ENCODE measurements at regions not wholly inside any gene's neighbourhood (a gene's known extent, or its start where the extent isn't known, plus 50 kb on each side); places are given as distances from the start of the nearest gene placed in this dataset.

GRCh38 chr11:33505093-33505492 is 195.5 kb downstream of the C11orf91 start:
- Histone ChIP-seq H2AFZ (ENCODE audit: low read depth, low read length) (no peak overlapping the region), H3K4me2 (ENCODE audit: insufficient read depth, low read length) (no peak overlapping the region), H4K20me1 (replicated peaks; ENCODE audit: control insufficient read depth, insufficient read depth, low read length) (no peaks in the 10 kb centered on the region), H3K27ac (ENCODE audit: extremely low read depth, low read depth, low read length) (no peak overlapping the region), H3K27me3 (ENCODE audit: control insufficient read depth in 2 of 2, insufficient read depth in 2 of 2, low read length in 2 of 2) (peaks cover 0 to 5% of the 10 kb centered on the region in 2 experiments; a peak in 2 of 5 replicates), H3K79me2 (ENCODE audit: control insufficient read depth, insufficient read depth, low read length) (no peaks in the 10 kb centered on the region), H3K4me1 (replicated peaks in 1 of 2; ENCODE audit: control insufficient read depth in 2 of 2, insufficient read depth in 2 of 2, low read length in 2 of 2) (no peaks in the 10 kb centered on the region), H3K36me3 (ENCODE audit: control insufficient read depth, insufficient read depth, low read length) (no peaks in the 10 kb centered on the region), H3K9ac (ENCODE audit: insufficient read depth in 1 of 2, low read depth in 2 of 2, low read length in 2 of 2) (no peak overlapping the region), H3K9me3 (replicated peaks; ENCODE audit: control insufficient read depth, insufficient read depth, low read depth, low read length) (no peaks in the 10 kb centered on the region), H3K9me1 (ENCODE audit: control insufficient read depth, insufficient read depth, low read length) (no peaks in the 10 kb centered on the region), H3K4me3 (no peak overlapping the region)
- POLR2A ChIA-PET: interaction anchor here (0.9 kb wide), 1 partner anchor 47 kb away, joined by 3 read pairs; no protein-coding TSS in a partner anchor
- ATAC-seq (no peak), FAIRE-seq (no peak), DNase-seq (ENCODE audit: extremely low read depth in 1 of 4, low spot score in 3 of 4) (no peak)
- TF ChIP-seq ZNF146 (CRISPR knock-in tag; IDR thresholded peaks at IDR 0.05; ENCODE audit: unreplicated experiment): no peak
- no peak for TF ChIP-seq ZNF584 (CRISPR knock-in tag; IDR thresholded peaks at IDR 0.05; ENCODE audit: low read depth)
- TF ChIP-seq RAD21 (CRISPR knock-in tag; conservative IDR thresholded peaks at IDR 0.05 in 1 of 2, IDR thresholded peaks at IDR 0.05 in 1 of 2): no peak
- TF ChIP-seq SMARCB1 (IDR thresholded peaks at IDR 0.05; ENCODE audit: insufficient read length, low read depth): no peak
- BruUV-seq (replicated peaks): no TSS peak
- in situ Hi-C loops (cut with MboI): no loop called here
- CTCF ChIA-PET (ENCODE audit: low intra/inter-chr PET ratio): no interaction called here
- whole genome bisulfite sequencing (ENCODE audit: insufficient coverage, low coverage, missing lambda C conversion rate): 3% methylated on average over 3 of the region's 3 CpGs
- intact Hi-C loops (cut with micrococcal nuclease): no loop called here

- BruUV-seq (replicated peaks): no TSS peak
- FAIRE-seq: peak; percentile 57
- Histone ChIP-seq H3K9ac (ENCODE audit: insufficient read depth in 1 of 2, low read depth in 2 of 2, low read length in 2 of 2) (no peak overlapping the region), H3K4me3 (no peak overlapping the region), H3K9me3 (replicated peaks; ENCODE audit: control insufficient read depth, insufficient read depth, low read depth, low read length) (no peaks in the 10 kb centered on the region), H3K27me3 (ENCODE audit: control insufficient read depth in 2 of 2, insufficient read depth in 2 of 2, low read length in 2 of 2) (no peaks in the 10 kb centered on the region), H3K4me2 (ENCODE audit: insufficient read depth, low read length) (no peak overlapping the region), H2AFZ (ENCODE audit: low read depth, low read length) (no peak overlapping the region), H3K4me1 (replicated peaks in 1 of 2; ENCODE audit: control insufficient read depth in 2 of 2, insufficient read depth in 2 of 2, low read length in 2 of 2) (no peaks in the 10 kb centered on the region), H3K36me3 (ENCODE audit: control insufficient read depth, insufficient read depth, low read length) (no peaks in the 10 kb centered on the region), H3K9me1 (ENCODE audit: control insufficient read depth, insufficient read depth, low read length) (no peaks in the 10 kb centered on the region), H3K27ac (ENCODE audit: extremely low read depth, low read depth, low read length) (no peak overlapping the region), H3K79me2 (ENCODE audit: control insufficient read depth, insufficient read depth, low read length) (no peaks in the 10 kb centered on the region), H4K20me1 (replicated peaks; ENCODE audit: control insufficient read depth, insufficient read depth, low read length) (no peaks in the 10 kb centered on the region)
- ATAC-seq: no peak
- ChIA-PET POLR2A (interaction anchor here (1.8 kb wide), 1 partner anchor 11 kb away, joined by 7 read pairs; no protein-coding TSS in a partner anchor), CTCF (ENCODE audit: low intra/inter-chr PET ratio) (no interaction called here)
- intact Hi-C loops (cut with micrococcal nuclease) (no loop called here), in situ Hi-C loops (cut with MboI) (no loop called here)
- DNase-seq (ENCODE audit: extremely low read depth in 1 of 4, low spot score in 3 of 4): peak in 3 of 4 experiments; percentile 22 to 33 (median 24)
- 0% methylated on average over 2 of the region's 2 CpGs for WGBS (ENCODE audit: insufficient coverage, low coverage, missing lambda C conversion rate)
- TF ChIP-seq PHB2 (IDR thresholded peaks at IDR 0.05; ENCODE audit: low read depth) (no peak), ERF (CRISPR knock-in tag; IDR thresholded peaks at IDR 0.05) (no peak), ZNF197 (CRISPR knock-in tag; IDR thresholded peaks at IDR 0.05; ENCODE audit: low read depth) (0 out of 2 replicates have a peak, but pooled peaks have one; percentile 45), MEF2A (IDR thresholded peaks at IDR 0.05; ENCODE audit: control insufficient read depth, low read depth, low read length) (no peak), ELK1 (CRISPR knock-in tag; IDR thresholded peaks at IDR 0.05) (no peak), KLF6 (CRISPR knock-in tag; IDR thresholded peaks at IDR 0.05; ENCODE audit: borderline replicate concordance) (no peak), PURB (CRISPR knock-in tag; IDR thresholded peaks at IDR 0.05; ENCODE audit: low read depth) (no peak), SMAD2 (IDR thresholded peaks at IDR 0.05; ENCODE audit: low read depth, low read length) (no peak), TFAM (CRISPR knock-in tag; conservative IDR thresholded peaks at IDR 0.05) (no peak), TCFL5 (CRISPR knock-in tag; conservative IDR thresholded peaks at IDR 0.05) (no peak), ZNF175 (CRISPR knock-in tag; IDR thresholded peaks at IDR 0.05; ENCODE audit: low read depth) (no peak), ZNF830 (CRISPR knock-in tag; IDR thresholded peaks at IDR 0.05) (no peak), NFYB (IDR thresholded peaks at IDR 0.05; ENCODE audit: extremely low read depth, insufficient read length) (no peak)
These were observed 199.7 kb downstream of the C11orf91 start for GRCh38 chr11:33500861-33501479.

Measured in K562 (cell line).